H1 (cell line): ENCODE measurements at regions not wholly inside any gene's neighbourhood (a gene's known extent, or its start where the extent isn't known, plus 50 kb on each side); places are given as distances from the start of the nearest gene placed in this dataset.

Experiments
- CTCF ChIA-PET: fragments of 300-600 bp; sonication (Branson Sonifier 250); formaldehyde crosslinking; loops from one replicate; lab custom pipeline; 2021; ENCODE audit not compliant: partially characterized antibody; lab: Charles Lee
- POLR2A ChIA-PET: fragments of 300-600 bp; sonication (Branson Sonifier 250); formaldehyde crosslinking; loops from one replicate; lab custom pipeline; 2021; ENCODE audit warnings: inconsistent platforms; ENCODE audit not compliant: partially characterized antibody; lab: Charles Lee
- DNase-seq, 2 experiments: peaks; one replicate each; pipeline versions ENCODE4 v3.0.0 to v3.0.0-alpha.2; 2010 to 2022; ENCODE audit warnings: low spot score in 2 of 2, low read depth in 1 of 2, mixed read lengths in 1 of 2
- FAIRE-seq: peaks from 2 replicates; lab custom pipeline; 2011; peaks lifted over from hg19 to GRCh38; lab: Jason Lieb, UNC
- H2AFZ ChIP-seq: 2 replicates; pipeline ENCODE4 v1.8.1; 2012; ENCODE audit warnings: low read length, inconsistent platforms
- H2AK5ac ChIP-seq: 2 replicates; pipeline ENCODE4 v1.6.1; 2013; ENCODE audit warnings: low read depth, low read length
- H2BK120ac ChIP-seq: replicated peaks from 2 replicates; pipeline ENCODE3; 2013; ENCODE audit warnings: low read depth, low read length, inconsistent platforms
- H2BK12ac ChIP-seq: 2 replicates; pipeline ENCODE4 v1.6.1; 2013; ENCODE audit warnings: low read depth, low read length
- H2BK15ac ChIP-seq: 2 replicates; pipeline ENCODE4 v1.6.1; 2013; ENCODE audit warnings: low read length
- H2BK20ac ChIP-seq: 2 replicates; pipeline ENCODE4 v1.6.1; 2013; ENCODE audit warnings: low read length
- H2BK5ac ChIP-seq: 2 replicates; pipeline ENCODE4 v1.6.1; 2013; ENCODE audit warnings: low read depth, low read length
- H3K14ac ChIP-seq: 2 replicates; pipeline ENCODE4 v1.6.1; 2013; ENCODE audit warnings: inconsistent platforms; ENCODE audit not compliant: insufficient read length
- H3K18ac ChIP-seq: 2 replicates; pipeline ENCODE4 v1.6.1; 2013; ENCODE audit warnings: low read length; ENCODE audit errors: extremely low read depth
- H3K23ac ChIP-seq: 2 replicates; pipeline ENCODE4 v1.6.1; 2013; ENCODE audit warnings: inconsistent platforms; ENCODE audit not compliant: insufficient read length
- H3K23me2 ChIP-seq: 2 replicates; pipeline ENCODE4 v1.6.1; 2013; ENCODE audit warnings: low read depth, low read length
- H3K27ac ChIP-seq: 2 replicates; pipeline ENCODE4 v1.6.1; 2011; ENCODE audit warnings: low read depth, low read length, inconsistent platforms
- H3K27me3 ChIP-seq, 4 experiments: replicated peaks in 1 of 4; 1 replicate in 1 of 4; 2 replicates in 3 of 4; pipeline versions ENCODE4 v1.6.1 to v1.8.1; 2011 to 2013; ENCODE audit warnings: low read length in 3 of 4, mild to moderate bottlenecking in 3 of 4, inconsistent platforms in 2 of 4, mixed read lengths in 2 of 4, moderate library complexity in 1 of 4; ENCODE audit not compliant: control insufficient read depth in 3 of 4, insufficient read depth in 3 of 4; ENCODE audit errors: extremely low read depth in 1 of 4
- H3K36me3 ChIP-seq, 4 experiments: 2 replicates each; pipeline versions ENCODE4 v1.6.1 to v1.8.1; 2011 to 2013; ENCODE audit warnings: mild to moderate bottlenecking in 4 of 4, low read length in 3 of 4, moderate library complexity in 2 of 4, control low read depth in 1 of 4, inconsistent platforms in 1 of 4; ENCODE audit not compliant: insufficient read depth in 4 of 4, control insufficient read depth in 2 of 4
- H3K4ac ChIP-seq: replicated peaks from 2 replicates; pipeline ENCODE3; 2013; ENCODE audit warnings: low read length, low read depth, mixed read lengths, inconsistent platforms; ENCODE audit not compliant: insufficient read length
- H3K4me1 ChIP-seq, 4 experiments: replicated peaks in 1 of 4; 1 replicate in 1 of 4; 2 replicates in 3 of 4; pipeline versions ENCODE4 v1.6.1 to v1.8.1; 2011 to 2013; ENCODE audit warnings: low read length in 3 of 4, inconsistent platforms in 2 of 4, mixed read lengths in 1 of 4; ENCODE audit not compliant: insufficient read depth in 4 of 4, control insufficient read depth in 3 of 4
- H3K4me2 ChIP-seq, 2 experiments: 2 replicates each; pipeline versions ENCODE4 v1.6.1 to v1.8.1; 2011 to 2013; ENCODE audit warnings: low read depth in 2 of 2, low read length in 2 of 2, control low read depth in 1 of 2, inconsistent platforms in 1 of 2, mild to moderate bottlenecking in 1 of 2; ENCODE audit not compliant: insufficient read depth in 1 of 2
- H3K4me3 ChIP-seq, 4 experiments: fragments of 200-600, 300-600 bp in 1 of 4; sonication (generic), shearing (Covaris generic), sonication (Bioruptor Twin) in 1 of 4; 2 replicates each; pipeline versions ENCODE4 v1.5.1 to v1.8.1; 2011 to 2016; ENCODE audit warnings: low read length in 4 of 4, low read depth in 3 of 4, control low read depth in 2 of 4, inconsistent platforms in 2 of 4, mild to moderate bottlenecking in 2 of 4, mixed read lengths in 1 of 4, moderate library complexity in 1 of 4; ENCODE audit not compliant: insufficient read depth in 2 of 4; ENCODE audit errors: extremely low read depth in 1 of 4
- H3K56ac ChIP-seq: replicated peaks from 2 replicates; pipeline ENCODE3; 2013; ENCODE audit warnings: low read depth, mild to moderate bottlenecking, mixed read lengths, low read length, inconsistent platforms; ENCODE audit not compliant: insufficient read length
- H3K79me1 ChIP-seq: 2 replicates; pipeline ENCODE4 v1.6.1; 2013; ENCODE audit warnings: low read depth, low read length, control low read depth
- H3K79me2 ChIP-seq, 2 experiments: 2 replicates each; pipeline versions ENCODE4 v1.6.1 to v1.8.1; 2012 to 2013; ENCODE audit warnings: low read length in 2 of 2, mild to moderate bottlenecking in 2 of 2, inconsistent platforms in 1 of 2; ENCODE audit not compliant: insufficient read depth in 2 of 2, control insufficient read depth in 1 of 2
- H3K9ac ChIP-seq, 4 experiments: replicated peaks in 1 of 4; 1 replicate in 1 of 4; 2 replicates in 3 of 4; pipeline versions ENCODE4 v1.6.1 to v1.8.1; 2011 to 2013; ENCODE audit warnings: low read depth in 3 of 4, low read length in 3 of 4, control low read depth in 2 of 4, mild to moderate bottlenecking in 2 of 4, moderate library complexity in 2 of 4, inconsistent platforms in 1 of 4; ENCODE audit errors: extremely low read depth in 1 of 4
- H3K9me3 ChIP-seq, 2 experiments: 2 replicates each; pipeline versions ENCODE4 v1.6.1 to v1.8.1; 2012 to 2013; ENCODE audit warnings: mild to moderate bottlenecking in 2 of 2, moderate library complexity in 2 of 2, control low read depth in 1 of 2, inconsistent platforms in 1 of 2, low read depth in 1 of 2, low read length in 1 of 2, mixed read lengths in 1 of 2; ENCODE audit not compliant: insufficient read depth in 2 of 2
- H4K20me1 ChIP-seq, 2 experiments: replicated peaks in 1 of 2; 2 replicates each; pipeline versions ENCODE3 to v1.8.1; 2011 to 2013; ENCODE audit warnings: inconsistent platforms in 2 of 2, low read length in 2 of 2, mild to moderate bottlenecking in 1 of 2; ENCODE audit not compliant: insufficient read depth in 2 of 2, control insufficient read depth in 1 of 2
- H4K5ac ChIP-seq: 2 replicates; pipeline ENCODE4 v1.6.1; 2013; ENCODE audit warnings: low read length, low read depth, mixed read lengths, inconsistent platforms; ENCODE audit not compliant: insufficient read length
- H4K8ac ChIP-seq: 2 replicates; pipeline ENCODE4 v1.8.0; 2013; ENCODE audit warnings: mild to moderate bottlenecking, moderate library complexity, low read length, inconsistent platforms; ENCODE audit not compliant: insufficient read depth; ENCODE audit errors: extremely low read depth
- H4K91ac ChIP-seq: replicated peaks from 2 replicates; pipeline ENCODE3; 2013; ENCODE audit warnings: low read length, mixed read lengths, inconsistent platforms; ENCODE audit not compliant: insufficient read length
- ATF3 ChIP-seq: IDR thresholded peaks from 2 replicates; pipeline ENCODE4 v1.6.1; 2011; ENCODE audit warnings: low read depth, mild to moderate bottlenecking, low read length; ENCODE audit not compliant: insufficient read depth
- BCL11A ChIP-seq, 2 experiments: IDR thresholded peaks; one replicate each; pipeline ENCODE4 v1.6.1; 2011; ENCODE audit warnings: low read depth in 2 of 2, low read length in 2 of 2, mild to moderate bottlenecking in 2 of 2
- CREB1 ChIP-seq: IDR thresholded peaks from 2 replicates; pipeline ENCODE4 v1.6.1; 2012; ENCODE audit warnings: inconsistent platforms
- HDAC6 ChIP-seq: IDR thresholded peaks from one replicate; pipeline ENCODE4 v1.7.1; 2012; ENCODE audit warnings: low read depth, mild to moderate bottlenecking, inconsistent platforms, low read length, moderate library complexity
- KDM1A ChIP-seq: fragments of 200-600, 300-600 bp; sonication (generic); IDR thresholded peaks from 2 replicates; pipeline ENCODE4 v1.7.1; 2016; ENCODE audit warnings: mild to moderate bottlenecking, low read length, borderline replicate concordance
- RAD21 ChIP-seq, 2 experiments: IDR thresholded peaks in 1 of 2; conservative IDR thresholded peaks in 1 of 2; 2 replicates each; pipeline ENCODE4 v1.6.1; 2011; ENCODE audit warnings: low read depth in 2 of 2, low read length in 2 of 2, improper control_type of control experiment in 1 of 2, inconsistent platforms in 1 of 2, mild to moderate bottlenecking in 1 of 2, moderate library complexity in 1 of 2
- RNF2 ChIP-seq: fragments of 200-900, 300-1000 bp; sonication (generic); IDR thresholded peaks from 2 replicates; pipeline ENCODE4 v1.7.1; 2016; ENCODE audit warnings: borderline replicate concordance, low read depth, mild to moderate bottlenecking, antibody characterized with exemption, low read length; ENCODE audit not compliant: poor library complexity, severe bottlenecking; ENCODE audit errors: missing control alignments
- SAP30 ChIP-seq: fragments of 300-600 bp; sonication (generic); IDR thresholded peaks from 2 replicates; pipeline ENCODE4 v1.7.1; 2012; ENCODE audit warnings: low read length, moderate library complexity, mild to moderate bottlenecking, inconsistent platforms; ENCODE audit not compliant: insufficient read depth, insufficient replicate concordance
- SIN3A ChIP-seq, 2 experiments: IDR thresholded peaks in 1 of 2; conservative IDR thresholded peaks in 1 of 2; 2 replicates each; pipeline ENCODE4 v1.6.1; 2011 to 2012; ENCODE audit warnings: low read length in 2 of 2, improper control_type of control experiment in 1 of 2, low read depth in 1 of 2, mild to moderate bottlenecking in 1 of 2
- SP2 ChIP-seq: IDR thresholded peaks from 2 replicates; pipeline ENCODE4 v1.6.1; 2012; ENCODE audit warnings: mild to moderate bottlenecking, low read length, inconsistent platforms
- TBP ChIP-seq: IDR thresholded peaks from 2 replicates; pipeline ENCODE4 v1.6.1; 2011; ENCODE audit warnings: low read depth, low read length, improper control_type of control experiment
- YY1 ChIP-seq: IDR thresholded peaks from 2 replicates; pipeline ENCODE4 v1.6.1; 2011; ENCODE audit warnings: low read depth, mild to moderate bottlenecking, low read length

GRCh38 chr9:11537566-11537965, 924.8 kb upstream of the PTPRD start:
- no peak overlapping the region for H3K14ac ChIP-seq
- H3K27me3 ChIP-seq = no peaks in the 10 kb centered on the region
- ChIA-PET CTCF (no interaction called here), POLR2A (no interaction called here)
- FAIRE-seq = no peak
- no peak overlapping the region for H3K56ac ChIP-seq
- no peak overlapping the region for H3K4ac ChIP-seq
- H2AK5ac ChIP-seq = no peak overlapping the region
- no peak overlapping the region for H3K4me3 ChIP-seq
- H2BK120ac ChIP-seq = no peak overlapping the region
- no peak overlapping the region for H3K9ac ChIP-seq
- H3K4me2 ChIP-seq = no peak overlapping the region
- no peaks in the 10 kb centered on the region for H3K79me2 ChIP-seq
- no peaks in the 10 kb centered on the region for H3K4me1 ChIP-seq
- H3K9me3 ChIP-seq = no peaks in the 10 kb centered on the region
- H2BK20ac ChIP-seq = no peak overlapping the region
- no peak overlapping the region for H3K27ac ChIP-seq
- no peak overlapping the region for H4K8ac ChIP-seq
- no peak overlapping the region for H4K5ac ChIP-seq
- H3K23me2 ChIP-seq = no peaks in the 10 kb centered on the region
- H3K36me3 ChIP-seq = no peaks in the 10 kb centered on the region
- H4K91ac ChIP-seq = no peak overlapping the region
- H2BK5ac ChIP-seq = no peak overlapping the region
- H3K18ac ChIP-seq = no peak overlapping the region
- no peaks in the 10 kb centered on the region for H3K79me1 ChIP-seq
- H2AFZ ChIP-seq = no peak overlapping the region
- no peak overlapping the region for H2BK12ac ChIP-seq
- no peaks in the 10 kb centered on the region for H4K20me1 ChIP-seq
- H3K23ac ChIP-seq = no peak overlapping the region
- DNase-seq = no peak
- no peak overlapping the region for H2BK15ac ChIP-seq
- TF ChIP-seq YY1 (no peak), TBP (no peak), RAD21 (IDR thresholded peaks at IDR 0.05 in 1 of 2, conservative IDR thresholded peaks at IDR 0.05 in 1 of 2; ENCODE audit: low read depth in 2 of 2, low read length in 2 of 2) (no peak), KDM1A (no peak), SIN3A (conservative IDR thresholded peaks at IDR 0.05 in 1 of 2, IDR thresholded peaks at IDR 0.05 in 1 of 2; ENCODE audit: low read depth in 1 of 2, low read length in 2 of 2) (no peak), SAP30 (no peak), CREB1 (no peak), ATF3 (no peak), BCL11A (IDR thresholded peaks at IDR 0.05; ENCODE audit: low read depth in 2 of 2, low read length in 2 of 2) (no peak), SP2 (no peak), HDAC6 (no peak), RNF2 (no peak)
